ENCODE measurements at regions not wholly inside any gene's neighbourhood (a gene's known extent, or its start where the extent isn't known, plus 50 kb on each side); places are given as distances from the start of the nearest gene placed in this dataset.

GRCh38 chr5:61687371-61687770 lies 355.3 kb downstream of the ZSWIM6 start:
- TF ChIP-seq CTCF (conservative IDR thresholded peaks at IDR 0.05) = no peak
- TF ChIP-seq EZH2 (IDR thresholded peaks at IDR 0.05; ENCODE audit: low read depth) = no peak
